Activated naive CD4-positive, alpha-beta T cell treated with anti-CD3 and anti-CD28 coated beads, Interleukin-2, amount 10 ng/mL, durations not matched to agents 7 days and 5 days (primary cell): ENCODE measurements at regions not wholly inside any gene's neighbourhood (a gene's known extent, or its start where the extent isn't known, plus 50 kb on each side); places are given as distances from the start of the nearest gene placed in this dataset.
A peak's percentile ranks its signal among the peaks of the same experiment; 100 is the strongest.
"Not testable (repeated sequence)": the region's sequence is repeated elsewhere in the genome, so short reads cannot be mapped to it uniquely, and the experiment has no call there.

Experiments used
- CTCF ChIA-PET: fragments of 350-600 bp; sonication (Branson Sonifier 250); formaldehyde crosslinking; loops from one replicate; lab custom pipeline; 2021; ENCODE audit warnings: antibody characterized with exemption; lab: Charles Lee
- DNase-seq: peaks from one replicate; pipeline ENCODE4 v3.0.0-alpha.2; 2020
- H3K27ac Mint-ChIP-seq: one replicate; pipeline ENCODE4 v1.8.0; 2021; ENCODE audit warnings: mild to moderate bottlenecking, moderate library complexity, mixed read lengths
- H3K27me3 Mint-ChIP-seq: one replicate; pipeline ENCODE4 v1.8.0; 2021; ENCODE audit warnings: mild to moderate bottlenecking, mixed read lengths
- H3K36me3 Mint-ChIP-seq: one replicate; pipeline ENCODE4 v1.8.0; 2021; ENCODE audit warnings: mixed read lengths
- H3K4me1 Mint-ChIP-seq: one replicate; pipeline ENCODE4 v1.8.0; 2021; ENCODE audit warnings: mixed read lengths
- H3K4me3 Mint-ChIP-seq: one replicate; pipeline ENCODE4 v1.8.0; 2021; ENCODE audit warnings: mild to moderate bottlenecking, moderate library complexity, mixed read lengths
- H3K9me3 Mint-ChIP-seq: one replicate; pipeline ENCODE4 v1.8.0; 2021; ENCODE audit warnings: mixed read lengths

GRCh38 chr7:128596336-128597128 lies 75.6 kb upstream of the GARIN1A start:
- H3K4me1 Mint-ChIP-seq, H3K4me3 Mint-ChIP-seq, H3K27ac Mint-ChIP-seq, DNase-seq, H3K27me3 Mint-ChIP-seq, H3K9me3 Mint-ChIP-seq, CTCF ChIA-PET: not testable (repeated sequence)
- peaks cover 44% of the 10 kb centered on the region for H3K36me3 Mint-ChIP-seq

DNA sequence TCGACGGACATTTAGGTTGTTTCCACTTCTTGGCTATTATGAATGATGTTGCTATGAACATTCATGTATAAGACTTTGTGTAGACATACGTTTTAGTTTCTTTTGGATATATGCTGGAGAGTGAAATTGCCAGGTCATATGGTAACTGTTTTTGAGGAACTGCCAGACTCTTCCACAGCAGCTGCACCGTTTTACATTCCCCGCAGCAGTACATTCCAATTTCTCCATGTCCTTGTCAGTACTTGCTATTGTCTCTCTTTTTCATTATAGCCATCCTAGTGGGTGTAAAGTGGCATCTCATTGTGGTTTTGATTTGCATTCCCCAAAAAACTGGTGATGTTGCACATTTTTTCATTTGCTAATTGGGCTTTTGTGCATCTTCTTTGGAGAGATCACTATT lies 73.1 kb upstream of the GARIN1A start:
- peaks cover 38% of the 10 kb centered on the region for H3K36me3 Mint-ChIP-seq
- H3K27ac Mint-ChIP-seq, H3K4me1 Mint-ChIP-seq, H3K4me3 Mint-ChIP-seq, CTCF ChIA-PET, H3K27me3 Mint-ChIP-seq, H3K9me3 Mint-ChIP-seq, DNase-seq: not testable (repeated sequence)

DNA sequence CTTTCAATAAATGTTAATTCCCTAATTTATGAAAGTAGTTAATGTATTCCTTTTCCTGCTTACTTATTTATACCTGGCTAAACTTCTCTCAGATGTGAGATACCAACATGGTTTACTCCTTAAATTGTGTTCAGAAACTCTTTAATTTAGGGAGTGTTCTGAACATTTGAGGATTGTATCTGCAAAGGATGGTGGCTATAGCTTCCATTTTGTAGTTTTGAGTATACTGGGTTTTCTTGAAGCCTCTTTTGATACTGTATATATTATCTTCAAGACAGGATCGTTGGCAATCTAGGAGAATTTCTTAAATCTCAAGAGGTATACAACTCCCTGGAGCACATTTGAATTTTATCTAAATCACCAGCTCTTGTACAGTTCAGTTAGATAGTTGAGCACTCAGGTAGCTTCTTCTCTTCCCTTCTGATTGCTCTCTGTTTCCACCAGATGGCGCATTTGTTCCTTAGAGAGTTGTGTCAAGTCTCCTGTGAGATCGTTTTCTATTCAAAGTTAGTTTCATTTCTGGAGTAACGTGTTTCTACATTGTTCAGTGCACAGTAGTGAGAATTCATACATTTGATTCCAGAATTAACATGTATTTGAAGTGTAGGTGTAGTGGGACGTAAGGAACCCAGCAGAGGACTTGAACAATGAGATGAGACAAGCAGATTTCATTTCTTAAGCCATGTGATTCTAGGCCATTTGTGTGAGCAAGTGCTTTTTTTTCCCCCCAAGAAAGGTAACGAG lies 63.2 kb upstream of the GARIN1A start:
- H3K9me3 Mint-ChIP-seq, H3K27me3 Mint-ChIP-seq, H3K4me1 Mint-ChIP-seq, CTCF ChIA-PET: not testable (repeated sequence)
- H3K4me3 Mint-ChIP-seq, result peak overlapping the region; percentile 57
- peaks cover 17% of the 10 kb centered on the region for H3K36me3 Mint-ChIP-seq
- peak; percentile 55 for DNase-seq
- H3K27ac Mint-ChIP-seq, result peak overlapping the region; percentile 84

DNA sequence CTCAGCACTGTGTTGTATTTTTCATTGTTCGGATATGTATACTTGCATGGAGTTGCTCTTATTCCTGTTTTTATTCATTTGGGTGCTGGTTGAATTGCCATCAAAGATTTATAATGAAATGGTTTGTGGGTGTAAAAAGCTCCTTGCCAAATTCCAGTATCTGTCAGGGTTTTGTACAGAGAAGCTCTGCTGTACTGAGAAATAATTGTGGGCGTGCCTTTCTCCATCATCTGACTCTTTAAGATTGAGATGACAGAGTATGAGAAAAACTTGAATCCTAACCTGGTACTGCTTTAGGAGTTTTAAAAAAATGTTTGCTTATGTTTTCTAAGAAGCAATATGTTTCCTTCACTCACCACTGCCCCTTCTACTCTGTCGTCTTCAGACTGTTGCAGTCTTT lies 58.7 kb upstream of the GARIN1A start:
- H3K9me3 Mint-ChIP-seq, H3K4me1 Mint-ChIP-seq, DNase-seq, H3K27ac Mint-ChIP-seq, H3K4me3 Mint-ChIP-seq, CTCF ChIA-PET, H3K27me3 Mint-ChIP-seq: not testable (repeated sequence)
- peaks cover 20% of the 10 kb centered on the region for H3K36me3 Mint-ChIP-seq

- H3K27me3 Mint-ChIP-seq, CTCF ChIA-PET, H3K9me3 Mint-ChIP-seq, H3K27ac Mint-ChIP-seq, H3K4me3 Mint-ChIP-seq, DNase-seq, H3K4me1 Mint-ChIP-seq: not testable (repeated sequence)
- H3K36me3 Mint-ChIP-seq, result peaks cover 17% of the 10 kb centered on the region
Measured at GRCh38 chr7:128614812-128615211, 57.3 kb upstream of the GARIN1A start.

GRCh38 chr7:128616799-128617198 lies 55.3 kb upstream of the GARIN1A start:
- H3K27ac Mint-ChIP-seq, CTCF ChIA-PET, H3K27me3 Mint-ChIP-seq, DNase-seq, H3K4me3 Mint-ChIP-seq, H3K4me1 Mint-ChIP-seq, H3K9me3 Mint-ChIP-seq: not testable (repeated sequence)
- H3K36me3 Mint-ChIP-seq, result peaks cover 17% of the 10 kb centered on the region
